ENCODE measurements at regions not wholly inside any gene's neighbourhood (a gene's known extent, or its start where the extent isn't known, plus 50 kb on each side); places are given as distances from the start of the nearest gene placed in this dataset.

DNA sequence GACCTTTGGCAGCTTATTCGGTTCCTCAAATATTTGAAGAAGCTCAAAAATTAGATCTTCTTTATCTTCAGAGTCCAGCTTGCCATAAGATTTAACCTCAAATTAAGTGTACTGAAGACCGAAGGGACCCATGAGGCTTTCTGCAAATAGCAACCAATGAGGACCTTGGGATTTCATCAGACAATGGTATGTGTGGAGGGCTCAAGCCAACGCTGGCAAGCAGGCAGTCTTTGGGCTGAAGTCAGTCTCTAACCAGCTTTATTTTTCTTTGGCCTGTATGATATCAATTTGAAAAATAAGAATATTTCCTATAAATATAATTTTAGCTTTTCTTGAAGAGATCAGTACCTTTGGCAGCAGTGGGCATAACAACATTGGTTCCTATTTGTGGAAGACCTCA, 692.7 kb downstream of the MCTP2 start:
- DNase-seq (ENCODE audit: low spot score): no peak

DNA sequence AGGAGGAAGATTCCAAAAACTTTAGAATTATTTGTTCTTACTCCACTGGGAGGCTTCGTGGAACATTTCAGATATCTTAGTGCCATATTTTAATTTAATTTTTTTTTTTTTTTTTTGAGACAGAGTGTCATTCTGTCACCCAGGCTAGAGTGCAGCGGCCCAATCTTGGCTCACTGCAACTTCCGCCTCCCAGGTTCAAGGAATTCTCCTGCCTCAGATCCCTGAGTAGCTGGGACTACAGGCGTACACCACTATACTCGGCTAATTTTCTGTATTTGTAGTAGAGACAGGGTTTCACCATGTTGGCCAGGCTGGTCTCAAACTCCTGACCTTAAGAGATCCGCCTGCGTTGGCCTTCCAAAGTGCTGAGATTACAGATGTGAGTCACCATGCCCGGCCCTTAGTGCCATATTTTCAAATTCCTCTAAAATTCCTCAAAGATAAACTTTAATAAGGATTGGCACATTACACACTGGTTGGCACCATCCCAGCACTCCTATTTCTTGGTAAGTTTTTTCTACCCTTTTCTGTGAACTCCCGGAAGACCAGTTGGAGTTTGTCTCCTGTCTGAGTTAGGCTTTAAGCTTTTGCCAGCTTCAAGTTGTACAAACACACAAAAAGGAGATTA, 693.7 kb downstream of the MCTP2 start:
- no peak for DNase-seq (ENCODE audit: low spot score)

DNA sequence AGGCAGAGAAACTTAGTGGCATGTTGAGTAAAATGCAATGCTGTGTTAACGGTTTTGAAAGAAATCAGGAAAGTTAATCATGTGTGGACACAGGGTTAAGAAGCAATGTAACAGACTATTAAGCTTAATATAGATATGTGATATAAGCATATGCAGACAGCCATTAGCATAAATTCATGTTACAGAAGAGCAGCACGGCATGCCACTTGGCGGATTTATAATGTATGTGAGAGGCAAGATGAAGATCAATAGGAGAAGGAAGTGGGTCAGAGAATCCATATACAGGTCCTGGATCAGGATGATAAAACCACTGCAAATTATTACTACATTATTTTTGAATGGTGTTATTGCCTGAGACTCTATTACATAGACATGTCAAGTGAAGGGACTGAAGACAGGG, 694.3 kb downstream of the MCTP2 start:
- no peak for DNase-seq (ENCODE audit: low spot score)

DNA sequence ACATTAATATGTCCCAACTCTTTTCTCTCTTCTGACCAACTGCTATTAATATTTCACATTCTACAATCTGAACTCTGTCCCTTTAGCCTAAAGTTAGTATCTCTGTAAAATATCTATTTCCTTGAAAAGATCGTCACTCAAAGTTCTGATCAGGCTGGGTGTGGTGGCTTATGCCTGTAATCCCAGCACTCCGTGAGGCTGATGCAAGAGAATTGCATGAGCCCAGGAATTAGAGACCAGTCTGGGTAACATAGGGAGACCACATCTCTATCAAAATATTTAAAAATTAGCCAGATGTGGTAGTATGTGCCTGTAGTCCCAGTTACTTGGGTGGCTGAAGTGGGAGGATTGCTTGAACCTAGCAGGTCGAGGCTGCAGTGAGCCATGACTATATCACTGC, 695.6 kb downstream of the MCTP2 start:
- DNase-seq (ENCODE audit: low spot score): no peak

DNA sequence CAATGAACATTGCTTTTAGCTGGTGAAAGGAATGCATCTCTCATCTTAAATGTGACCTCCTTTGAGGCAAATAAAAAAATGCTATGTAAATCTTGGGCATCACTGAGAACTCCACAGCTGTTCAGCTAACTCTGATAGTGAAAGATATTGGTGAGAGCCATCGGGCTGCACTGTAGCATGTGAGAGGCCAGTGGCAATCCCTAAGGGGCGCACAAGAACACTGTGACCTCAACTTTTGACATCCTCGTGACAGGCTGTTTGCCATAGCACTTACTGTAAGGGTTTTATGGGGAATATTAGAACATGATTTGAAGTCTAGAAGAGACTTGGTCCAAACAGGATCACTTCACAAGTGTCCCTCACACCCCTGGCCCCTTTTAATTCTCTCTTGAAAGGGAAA, 697.9 kb downstream of the MCTP2 start:
- DNase-seq (ENCODE audit: low spot score): no peak

DNA sequence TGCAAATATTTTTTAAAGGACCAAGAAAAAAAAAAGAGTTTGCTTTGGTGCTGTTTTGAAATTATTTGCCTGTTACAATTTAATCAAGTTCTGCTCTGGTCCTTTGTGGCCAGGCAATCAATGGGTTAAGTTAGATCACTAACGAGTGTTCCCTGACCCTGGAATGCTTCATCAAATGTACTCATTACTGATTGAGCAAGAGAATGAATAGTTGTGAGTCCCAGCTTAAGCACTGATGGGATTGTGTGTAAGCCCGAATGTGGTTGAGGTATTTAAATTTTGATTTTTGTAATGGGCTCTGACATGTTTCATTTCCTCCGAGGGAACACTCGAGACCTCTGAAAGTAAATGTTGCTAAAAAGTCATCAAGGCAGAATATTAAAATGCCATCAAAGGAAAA, 699.1 kb downstream of the MCTP2 start:
- no peak for DNase-seq (ENCODE audit: low spot score)

DNA sequence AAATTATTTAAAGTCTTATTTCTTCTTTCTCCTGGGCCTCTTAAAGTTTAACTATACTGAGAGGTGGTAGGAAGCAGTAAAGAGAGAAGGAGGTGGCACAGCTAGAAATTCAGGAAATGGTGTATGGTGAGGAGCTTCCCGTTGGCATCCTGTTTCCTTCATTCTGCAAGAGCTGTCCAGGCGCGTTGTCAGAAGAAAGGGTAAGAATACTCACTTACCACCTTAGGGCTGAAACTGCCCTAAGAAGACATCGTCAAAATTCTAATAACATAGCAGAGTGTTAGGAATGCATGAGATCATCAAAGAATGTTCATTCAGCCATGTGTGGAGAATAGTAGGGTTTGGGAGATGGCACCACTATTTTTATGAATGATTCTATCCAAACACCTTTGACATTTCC, 699.6 kb downstream of the MCTP2 start:
- no peak for DNase-seq (ENCODE audit: low spot score)

DNA sequence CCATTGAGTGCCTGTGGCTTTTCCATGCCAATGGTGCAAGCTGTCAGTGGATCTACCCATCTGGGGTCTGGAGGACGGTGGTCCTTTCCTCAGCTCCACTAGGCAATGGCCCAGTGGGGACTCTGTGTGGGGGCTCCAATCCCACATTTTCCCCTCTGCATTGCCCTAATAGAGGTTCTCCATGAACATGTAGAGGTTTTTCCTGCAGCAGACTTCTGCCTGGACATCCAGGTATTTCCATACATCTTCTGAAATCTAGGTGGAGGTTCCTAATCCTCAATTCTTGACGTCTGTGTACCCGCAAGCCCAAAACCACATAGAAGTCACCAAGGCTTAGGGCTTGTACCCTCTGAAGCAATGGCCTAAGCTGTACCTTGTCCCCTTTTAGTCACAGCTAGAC, 703.1 kb downstream of the MCTP2 start:
- no peak for DNase-seq (ENCODE audit: low spot score)

DNA sequence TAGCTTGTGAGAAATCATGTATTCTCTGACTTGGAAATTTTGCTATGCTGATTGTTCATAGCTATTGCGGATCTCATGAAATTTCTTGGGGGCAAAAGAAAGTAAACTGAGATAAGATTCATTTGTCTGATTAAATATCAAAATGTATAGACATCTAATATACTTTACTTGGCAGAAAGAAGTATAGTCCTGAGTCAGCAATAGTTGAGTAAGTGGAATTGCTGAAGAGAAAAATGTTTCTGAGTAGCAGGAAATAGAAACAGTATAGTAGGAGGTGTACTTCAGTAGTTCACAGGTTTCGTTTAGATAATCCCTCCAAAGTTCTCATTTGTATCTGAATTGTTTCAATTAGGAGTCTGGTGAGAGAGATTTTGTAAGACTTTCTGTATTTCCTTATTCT, 705.9 kb downstream of the MCTP2 start:
- DNase-seq (ENCODE audit: low spot score): no peak

DNA sequence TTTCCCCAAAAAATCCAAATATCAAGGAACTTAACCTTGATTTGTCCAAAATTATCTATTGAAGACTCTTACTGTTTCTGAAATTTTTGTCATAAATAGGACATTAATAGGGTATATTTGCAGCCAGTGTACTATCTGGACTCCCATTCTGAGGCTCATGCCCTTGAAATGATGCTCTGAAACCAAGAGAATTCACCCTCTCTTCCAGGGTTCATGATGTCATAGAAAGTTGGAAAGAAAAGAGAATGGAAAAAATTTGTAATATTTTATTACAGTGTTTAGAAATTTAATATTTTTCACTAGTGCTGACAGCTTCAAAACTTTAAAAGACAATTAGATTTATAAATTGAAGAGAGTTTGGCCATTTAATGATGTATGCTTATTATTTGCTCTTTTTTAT, 712.5 kb downstream of the MCTP2 start:
- no peak for DNase-seq (ENCODE audit: low spot score)

DNA sequence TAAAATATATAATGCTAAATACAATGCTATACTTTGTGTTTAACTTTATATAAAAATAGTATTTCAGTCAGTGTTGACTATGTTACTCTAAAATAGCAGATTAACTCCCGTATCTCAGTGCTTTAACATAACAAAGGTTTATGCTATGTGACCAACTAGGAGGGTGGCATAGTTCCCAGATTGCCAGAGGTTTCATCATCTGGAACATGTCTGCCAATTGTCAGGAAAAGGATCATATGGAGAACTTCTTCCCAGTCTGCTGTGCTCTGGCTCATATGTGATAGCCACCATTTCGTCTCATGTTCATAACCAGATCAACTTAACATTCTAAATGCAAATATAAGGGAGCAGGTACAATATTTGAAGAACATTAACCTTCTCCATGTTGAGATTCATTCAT, 720.2 kb downstream of the MCTP2 start:
- no peak for DNase-seq (ENCODE audit: low spot score)

DNA sequence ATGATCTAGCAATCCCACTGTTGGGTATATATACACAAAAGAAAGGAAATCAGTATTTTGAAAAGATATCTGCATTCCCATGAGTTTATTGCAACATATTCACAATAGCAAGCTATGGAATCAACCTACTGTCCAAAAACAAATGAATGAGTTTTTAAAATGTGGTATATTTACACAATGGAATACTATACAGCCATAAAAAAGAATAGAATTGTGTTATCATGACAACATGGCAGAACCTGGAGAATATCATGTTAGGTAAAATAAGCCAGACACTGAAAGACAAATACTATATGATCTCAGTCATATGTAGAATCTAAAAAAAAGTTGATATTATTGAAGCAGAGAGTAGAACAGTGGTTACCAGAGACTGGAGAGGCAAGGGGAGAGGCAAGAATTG, 732.6 kb downstream of the MCTP2 start:
- no peak for DNase-seq (ENCODE audit: low spot score)

DNA sequence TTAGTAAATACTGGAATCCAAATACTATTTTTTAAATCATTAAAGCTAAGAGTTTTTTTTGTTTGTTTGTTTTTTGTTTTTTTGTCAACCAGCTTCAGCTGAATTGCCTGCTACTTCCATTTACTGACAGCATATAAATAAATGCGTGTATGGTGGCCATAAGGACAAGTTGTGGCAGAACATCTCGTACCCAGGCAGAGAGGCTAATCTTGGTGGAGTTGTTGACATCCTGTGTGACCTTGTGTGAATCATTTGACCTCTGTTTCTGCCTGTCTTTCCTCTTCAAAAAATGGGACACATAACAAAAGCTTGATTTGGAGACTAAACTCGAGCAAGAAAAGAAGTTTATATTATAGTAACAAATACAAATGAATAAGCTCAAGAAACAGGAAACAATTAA, 734.2 kb downstream of the MCTP2 start:
- DNase-seq (ENCODE audit: low spot score): no peak

DNA sequence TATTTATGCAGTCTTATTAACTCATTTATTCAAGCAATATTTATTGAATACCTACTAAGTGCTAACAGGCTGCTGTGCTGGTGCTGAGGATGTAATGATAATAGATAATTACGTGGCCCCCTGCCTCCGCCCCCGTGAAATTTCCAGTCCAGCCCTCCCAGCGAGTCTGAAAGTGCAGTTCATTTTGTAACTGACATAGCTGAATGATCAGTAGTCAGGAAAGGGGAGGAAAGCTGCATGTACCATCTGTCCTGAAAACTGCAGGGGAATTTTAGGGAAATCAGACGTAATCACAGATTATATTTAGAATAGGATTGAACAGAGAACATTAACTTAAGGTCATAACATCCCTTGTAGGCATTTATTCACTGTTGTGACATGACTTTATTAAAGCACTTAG, 736.8 kb downstream of the MCTP2 start:
- no peak for DNase-seq (ENCODE audit: low spot score)

DNA sequence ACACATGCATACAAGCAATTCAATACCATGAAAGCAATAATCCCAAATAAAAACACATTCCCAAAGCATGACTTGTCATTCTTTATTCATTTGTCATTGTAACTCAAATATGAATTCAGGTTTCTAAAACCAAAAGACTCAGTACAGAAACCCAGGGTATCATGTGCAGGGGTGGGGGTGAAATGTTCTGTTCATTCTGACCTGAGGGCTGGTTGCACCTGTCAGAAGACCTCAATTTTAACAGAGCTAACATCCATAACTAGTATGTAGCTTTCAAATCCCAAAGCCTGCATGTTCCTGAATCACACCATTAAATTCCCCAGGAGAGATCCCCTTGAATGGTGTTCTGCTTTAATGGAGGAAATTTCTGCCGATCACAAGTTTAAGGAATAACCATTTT, 738.7 kb downstream of the MCTP2 start:
- DNase-seq (ENCODE audit: low spot score): no peak

DNA sequence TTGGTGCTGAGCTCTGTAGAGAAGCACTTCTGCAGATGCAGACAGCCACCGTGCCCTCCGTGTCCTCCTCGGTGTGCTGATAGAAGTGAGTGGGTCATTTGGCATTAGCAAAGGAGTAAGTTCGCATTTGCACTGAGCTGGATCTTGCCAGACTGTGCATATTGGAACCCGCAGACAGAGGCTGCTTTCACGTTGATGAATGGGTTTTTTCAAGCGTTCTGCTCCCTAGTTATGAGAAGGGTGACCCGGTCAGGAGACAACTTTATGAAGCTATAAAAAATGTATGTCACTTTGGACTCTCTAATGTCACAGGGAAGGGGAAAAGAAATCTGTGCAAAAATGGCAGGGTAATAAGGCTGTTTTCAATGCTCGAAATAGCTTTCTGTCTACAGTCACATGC, 739.4 kb downstream of the MCTP2 start:
- DNase-seq (ENCODE audit: low spot score): no peak

DNA sequence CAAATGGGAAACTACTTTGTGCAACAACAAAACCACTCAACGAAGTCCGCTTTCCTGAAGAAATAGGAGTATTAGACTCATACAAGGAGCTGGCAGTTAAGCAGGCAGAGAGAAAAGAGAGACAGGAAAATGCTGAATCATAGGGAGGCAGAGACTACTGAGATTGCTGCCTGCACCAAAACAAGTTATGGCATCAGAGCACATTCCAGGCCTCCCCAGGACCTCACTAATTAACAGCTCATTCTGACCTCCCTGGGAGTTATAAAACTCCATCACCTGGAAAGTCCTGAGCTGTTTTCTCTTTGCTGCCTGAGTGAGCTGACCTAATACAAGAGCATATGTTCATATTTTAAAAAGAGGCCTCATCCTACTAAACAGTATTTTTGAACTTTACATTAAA, 741.0 kb downstream of the MCTP2 start:
- DNase-seq (ENCODE audit: low spot score): no peak

DNA sequence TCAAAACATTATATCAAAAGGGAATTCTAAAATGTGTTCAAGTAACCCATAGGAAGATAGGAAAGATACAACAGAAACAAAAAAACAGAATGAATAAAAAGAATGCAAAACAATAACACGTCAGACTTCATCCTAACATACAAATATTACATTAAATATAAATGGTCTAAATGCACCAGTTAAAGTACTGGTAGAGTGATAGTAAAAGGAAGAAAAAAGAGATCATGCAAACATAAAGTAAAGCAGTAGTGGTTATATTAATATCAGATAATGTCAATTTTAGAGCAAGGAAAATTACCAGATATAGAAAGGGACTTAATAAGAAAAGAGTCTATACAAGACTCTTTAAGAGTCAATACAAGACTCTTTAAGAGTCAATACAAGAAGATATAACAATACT, 755.7 kb downstream of the MCTP2 start:
- no peak for DNase-seq (ENCODE audit: low spot score)

DNA sequence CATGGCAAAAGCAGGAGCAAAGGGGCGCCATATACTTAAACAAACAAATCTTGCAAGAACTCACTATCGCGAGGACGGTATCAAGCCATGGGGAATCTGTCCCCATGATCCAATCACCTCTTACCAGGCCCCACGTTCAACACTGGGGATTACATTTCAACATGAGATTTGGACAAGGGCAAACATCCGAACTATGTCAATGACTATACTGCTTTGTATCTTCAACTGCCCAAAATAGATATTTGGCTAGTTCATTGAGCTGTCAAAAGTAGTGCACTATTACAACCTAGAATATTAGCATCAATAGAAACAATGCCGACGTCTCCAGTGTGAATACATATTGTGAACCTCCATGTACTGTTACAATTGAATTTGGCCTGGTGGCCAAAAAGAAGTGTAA, 760.4 kb downstream of the MCTP2 start:
- DNase-seq (ENCODE audit: low spot score): no peak

DNA sequence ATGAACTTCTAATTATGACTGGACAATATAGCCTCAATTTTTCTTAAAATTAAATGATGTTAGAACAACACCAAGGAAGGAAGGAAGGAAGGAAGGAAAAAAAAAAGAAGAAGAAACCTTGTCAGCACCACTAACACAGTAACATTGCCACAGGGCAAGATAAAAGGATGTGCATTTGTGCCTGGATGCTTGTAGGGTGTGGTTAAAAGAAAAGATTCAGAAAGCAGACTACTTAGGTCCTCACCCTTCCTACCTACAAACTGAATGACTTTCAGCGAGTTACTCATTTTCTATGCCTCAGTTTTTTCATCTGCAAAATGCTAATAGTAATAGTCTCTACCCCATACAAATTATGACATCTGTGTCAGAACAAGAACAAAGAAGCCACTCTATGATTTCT, 778.3 kb downstream of the MCTP2 start:
- no peak for DNase-seq (ENCODE audit: low spot score)

DNA sequence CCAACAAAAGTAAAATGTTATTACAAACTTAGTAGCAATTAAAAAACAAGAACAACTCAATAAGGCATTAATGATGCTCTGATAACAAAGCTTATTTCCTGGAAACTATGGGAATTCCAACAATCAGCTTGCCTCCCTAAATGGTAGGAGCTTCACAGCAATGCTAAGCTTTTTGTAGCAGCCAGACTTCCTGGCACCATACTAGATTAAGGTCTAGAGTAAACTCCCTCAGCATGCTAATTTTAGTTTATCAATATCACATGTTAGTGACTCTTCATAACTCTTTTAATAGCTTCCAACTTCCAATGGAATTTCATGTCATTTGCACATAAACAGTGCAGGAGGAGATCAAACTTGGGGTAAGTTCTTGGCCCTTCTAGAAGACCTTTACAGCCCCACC, 782.0 kb downstream of the MCTP2 start:
- DNase-seq (ENCODE audit: low spot score): no peak

DNA sequence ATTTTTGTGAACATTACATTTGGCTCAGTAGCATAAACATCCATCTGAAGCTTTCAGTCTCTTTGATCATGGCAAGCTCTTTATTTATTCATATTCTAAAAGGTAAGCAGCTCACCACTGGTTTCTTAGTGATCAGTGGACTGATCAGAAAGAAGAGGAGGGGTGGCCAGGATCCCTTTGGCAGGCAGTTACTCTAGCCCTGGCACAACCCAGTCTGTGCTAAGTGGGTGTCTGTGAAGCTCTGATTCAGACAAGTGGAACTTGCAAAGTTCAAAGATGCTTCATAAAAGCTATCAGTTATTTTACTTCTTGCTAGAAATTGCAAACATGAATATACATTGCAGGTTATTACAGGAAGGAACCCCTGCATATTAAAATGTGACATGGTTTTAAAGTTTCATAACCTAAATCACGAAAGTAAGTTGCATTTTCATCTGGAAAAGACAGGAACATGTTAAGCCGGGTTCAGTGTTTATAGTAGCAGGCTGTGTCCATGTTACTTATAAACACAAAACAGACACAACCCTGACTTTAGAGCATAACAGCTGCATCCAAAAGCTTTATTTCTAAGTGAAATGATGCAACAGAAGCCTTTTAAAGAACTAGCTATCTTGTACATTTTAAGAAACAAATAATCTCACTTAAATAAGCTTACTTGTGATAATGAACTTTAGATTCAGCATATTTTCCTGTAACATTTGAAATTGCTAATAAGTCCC, 785.3 kb downstream of the MCTP2 start:
- DNase-seq (ENCODE audit: low spot score): no peak

DNA sequence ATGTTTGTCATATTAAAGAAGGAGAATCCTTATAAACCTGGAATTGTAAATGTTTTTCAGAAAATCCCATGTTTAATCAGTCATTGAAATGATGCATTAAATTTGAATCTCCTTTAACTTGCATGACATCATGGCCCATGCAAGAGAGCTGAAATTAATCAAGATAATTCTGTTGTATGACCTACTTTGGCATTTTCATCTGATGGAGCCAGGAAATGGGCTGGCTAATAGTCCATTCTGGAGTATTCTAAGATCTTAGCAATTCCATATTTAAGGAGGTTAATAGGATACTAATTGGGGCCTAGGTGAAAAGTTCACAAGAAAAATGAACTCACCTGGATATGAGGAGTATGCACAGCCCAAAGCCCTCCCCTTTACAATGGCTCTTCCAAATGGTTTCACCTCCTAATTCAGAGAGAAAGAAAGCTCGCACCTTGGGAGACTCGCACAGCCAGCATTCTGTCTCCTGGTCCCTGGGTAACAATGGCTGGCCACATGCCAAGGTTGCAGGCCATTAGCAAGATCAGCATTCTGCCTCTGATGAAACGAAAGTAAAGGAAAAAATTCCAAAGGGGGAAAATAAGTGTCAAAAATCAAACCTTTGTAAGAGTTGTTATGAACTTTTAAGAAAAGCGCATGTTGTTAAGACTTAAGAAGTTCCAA, 786.4 kb downstream of the MCTP2 start:
- no peak for DNase-seq (ENCODE audit: low spot score)
